GM18519 (cell line): ENCODE measurements at regions not wholly inside any gene's neighbourhood (a gene's known extent, or its start where the extent isn't known, plus 50 kb on each side); places are given as distances from the start of the nearest gene placed in this dataset.
"Not testable (repeated sequence)": the region's sequence is repeated elsewhere in the genome, so short reads cannot be mapped to it uniquely, and the experiment has no call there.

Source experiments
- ATAC-seq: cut with Tn5 transposase; IDR thresholded peaks from one replicate; pipeline ENCODE4 v1.9.1; 2021; ENCODE audit warnings: mild to moderate bottlenecking, moderate library complexity; ENCODE audit not compliant: unreplicated experiment, low FRiP score

DNA sequence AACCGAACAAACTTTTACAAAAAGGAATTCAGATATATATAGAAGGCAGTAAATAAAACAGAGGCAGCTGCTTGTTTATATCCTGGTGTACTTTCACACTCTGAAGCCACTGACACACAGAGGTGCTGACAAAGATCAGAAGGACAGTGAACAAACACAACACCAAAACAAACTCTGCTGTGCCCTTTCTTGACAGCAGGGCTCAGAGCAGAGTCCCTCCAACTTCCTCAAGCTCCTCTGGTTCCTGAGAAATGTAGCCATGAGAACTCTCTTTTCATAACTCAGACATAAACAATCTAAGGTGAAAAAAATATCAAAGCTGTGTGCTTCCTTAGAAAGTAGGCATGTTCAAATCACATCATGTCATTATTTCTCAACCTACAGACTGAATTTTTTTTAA is 1052.8 kb upstream of the SPRY2 start:
- no peak for ATAC-seq

DNA sequence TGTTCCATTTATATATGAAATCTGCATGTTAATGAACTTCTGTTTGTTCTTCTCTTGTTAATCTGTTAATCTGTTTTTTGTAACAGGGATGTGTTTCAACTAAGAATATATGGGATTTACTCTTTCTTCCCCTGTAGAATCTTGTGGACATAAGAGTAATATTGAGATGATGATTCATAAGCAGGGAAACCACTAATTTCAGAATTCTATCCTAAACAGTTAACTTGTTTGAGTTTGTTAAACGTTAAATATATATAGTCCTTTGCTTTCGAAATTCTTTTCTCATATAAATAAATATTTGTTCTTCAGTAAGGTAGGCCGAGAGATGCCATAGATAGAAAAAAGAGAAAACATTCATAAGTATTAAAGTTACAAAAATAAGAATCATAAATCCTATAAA is 1052.2 kb upstream of the SPRY2 start:
- no peak for ATAC-seq

DNA sequence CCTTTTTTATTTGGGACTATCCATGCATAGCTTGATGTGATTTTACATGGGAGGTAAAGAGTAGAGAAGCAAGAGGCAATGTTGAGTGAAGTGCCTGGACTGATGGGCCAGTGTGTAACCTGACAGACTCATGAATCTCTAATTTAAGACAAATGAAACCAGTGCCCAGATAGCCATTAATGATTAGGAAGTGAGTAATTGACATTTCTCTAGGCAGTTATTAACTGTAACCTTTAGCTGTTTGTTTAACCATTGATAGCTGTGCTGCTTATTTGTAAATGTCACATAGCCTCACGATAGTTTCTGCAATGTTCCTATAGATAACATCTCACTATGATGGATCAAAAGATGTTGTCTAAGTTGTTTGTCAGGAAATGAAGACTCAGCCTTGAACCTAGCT is 1047.5 kb upstream of the SPRY2 start:
- no peak for ATAC-seq

DNA sequence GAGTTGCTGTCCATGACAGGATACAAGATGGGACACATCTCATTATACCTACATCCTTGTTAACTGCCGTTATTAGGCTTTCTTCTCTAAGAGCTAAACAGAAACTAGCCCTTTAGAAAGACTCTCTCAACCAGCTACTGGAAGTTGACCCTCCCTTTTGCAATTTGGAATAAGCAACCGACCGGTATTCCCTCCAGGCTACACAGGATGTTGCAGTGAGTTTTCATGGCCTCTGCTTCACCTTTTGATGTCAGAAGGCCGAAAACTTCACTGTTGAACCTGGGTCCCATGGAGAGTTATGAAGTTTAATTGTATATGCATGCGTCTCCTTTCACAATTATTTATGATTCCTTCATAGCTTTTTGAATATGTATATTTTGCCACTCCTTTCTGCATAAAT is 1042.5 kb upstream of the SPRY2 start:
- no peak for ATAC-seq

DNA sequence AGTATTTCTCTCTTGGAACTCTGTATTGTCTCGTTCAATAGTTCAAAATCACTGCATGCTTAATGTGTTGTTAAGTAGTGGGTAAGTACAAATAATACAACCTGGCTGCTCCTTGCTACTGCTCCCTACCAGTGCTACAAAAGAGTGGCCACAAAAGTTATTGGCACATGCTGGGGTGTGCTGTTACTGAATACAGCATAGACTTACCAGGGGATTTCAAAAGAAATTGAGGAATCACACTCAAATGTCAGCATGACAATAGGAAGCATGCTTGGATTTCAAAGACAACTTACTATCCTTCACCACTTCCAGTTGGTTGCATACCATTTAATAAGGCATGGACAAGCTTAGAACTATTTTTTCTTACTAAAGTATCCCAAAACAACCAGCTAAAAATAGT is 1041.3 kb upstream of the SPRY2 start:
- ATAC-seq: no peak

DNA sequence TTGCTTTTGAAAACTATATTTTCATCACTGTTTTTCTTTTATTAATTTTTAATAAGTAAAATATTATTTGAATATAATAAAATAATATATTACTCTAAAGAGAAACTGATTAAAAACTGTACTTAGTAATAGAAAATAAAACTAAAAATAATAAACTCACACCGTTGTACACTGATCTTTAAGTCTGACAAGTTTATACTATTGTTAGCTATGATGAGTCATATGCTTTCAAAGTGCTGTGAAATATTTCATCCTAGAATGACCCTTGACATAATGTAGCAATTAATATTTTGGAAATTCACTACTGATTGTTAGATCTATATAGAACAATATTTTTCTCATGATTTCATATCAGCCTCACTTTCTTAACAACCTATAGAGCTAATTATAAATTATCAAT is 1040.6 kb upstream of the SPRY2 start:
- ATAC-seq: no peak

DNA sequence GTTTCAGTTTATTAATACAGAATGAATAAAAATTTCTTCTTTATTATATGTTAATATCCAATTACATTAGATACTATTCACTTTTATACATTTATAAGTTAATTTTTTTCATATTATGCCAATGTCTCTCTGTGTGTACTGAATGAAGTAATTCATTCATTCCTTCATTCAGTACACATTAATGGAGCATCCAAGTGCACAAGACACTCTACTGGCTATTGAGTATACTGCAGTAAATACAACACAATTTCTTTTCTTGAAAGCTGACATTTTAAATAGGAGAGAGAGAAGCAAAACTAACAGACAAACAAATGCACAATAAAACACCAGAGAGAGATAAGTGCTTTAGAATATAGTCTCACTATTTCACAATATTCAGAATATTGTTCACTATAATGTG is 1038.3 kb upstream of the SPRY2 start:
- no peak for ATAC-seq

DNA sequence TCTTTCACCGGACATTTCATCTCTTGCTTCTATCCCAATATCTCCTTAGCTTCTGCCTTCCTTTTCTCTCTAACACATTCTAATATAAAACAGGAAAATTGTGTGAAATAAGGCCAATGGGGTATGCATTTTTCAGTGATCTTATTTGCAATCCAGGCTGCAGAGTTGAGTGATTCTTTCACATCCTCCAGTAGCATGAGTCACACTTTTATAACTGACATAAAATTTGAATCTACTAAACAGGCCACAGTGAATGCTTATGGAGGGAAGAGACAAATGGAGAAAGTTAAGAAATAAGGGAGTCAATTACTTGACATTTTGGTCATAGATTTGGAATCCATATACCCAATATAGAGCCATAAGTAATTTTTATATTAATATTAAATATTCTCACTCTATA is 1037.0 kb upstream of the SPRY2 start:
- no peak for ATAC-seq

DNA sequence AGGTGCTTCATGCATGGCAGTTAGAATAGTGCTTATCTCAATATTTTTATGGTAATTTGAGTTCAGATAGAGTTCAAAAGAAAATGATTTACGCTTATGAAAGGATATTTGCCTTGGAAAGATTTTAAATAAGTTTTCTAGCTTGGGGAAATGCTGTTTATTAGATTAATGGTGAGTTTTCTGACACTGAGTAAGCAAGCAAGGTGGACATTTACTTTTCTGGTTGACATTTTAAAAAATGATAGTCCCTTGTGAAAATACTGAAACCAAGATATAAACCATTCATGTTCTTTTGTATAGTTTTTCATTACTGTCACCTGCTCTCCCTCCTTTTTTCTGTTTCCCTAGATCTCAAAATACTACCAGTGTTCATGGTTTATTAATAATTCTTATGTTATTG is 1034.8 kb upstream of the SPRY2 start:
- ATAC-seq: no peak

DNA sequence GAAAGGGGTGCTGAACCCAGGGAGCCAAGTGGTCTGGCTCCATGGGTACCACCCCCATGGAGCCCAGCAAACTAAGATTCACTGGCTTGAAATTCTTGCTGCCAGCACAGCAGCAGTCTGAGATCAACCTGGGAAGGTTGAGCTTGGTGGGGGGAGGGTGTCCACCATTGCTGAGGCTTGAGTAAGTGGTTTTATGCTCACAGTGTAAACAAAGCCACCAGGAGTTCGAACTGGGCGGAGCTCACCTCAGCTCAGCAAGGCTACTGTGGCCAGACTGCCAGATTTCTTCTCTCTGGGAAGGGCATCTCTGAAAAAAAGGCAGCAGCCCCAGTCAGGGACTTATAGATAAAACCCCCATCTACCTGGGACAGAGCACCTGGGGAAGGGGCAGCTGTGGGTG is 1021.8 kb upstream of the SPRY2 start:
- ATAC-seq: not testable (repeated sequence)

DNA sequence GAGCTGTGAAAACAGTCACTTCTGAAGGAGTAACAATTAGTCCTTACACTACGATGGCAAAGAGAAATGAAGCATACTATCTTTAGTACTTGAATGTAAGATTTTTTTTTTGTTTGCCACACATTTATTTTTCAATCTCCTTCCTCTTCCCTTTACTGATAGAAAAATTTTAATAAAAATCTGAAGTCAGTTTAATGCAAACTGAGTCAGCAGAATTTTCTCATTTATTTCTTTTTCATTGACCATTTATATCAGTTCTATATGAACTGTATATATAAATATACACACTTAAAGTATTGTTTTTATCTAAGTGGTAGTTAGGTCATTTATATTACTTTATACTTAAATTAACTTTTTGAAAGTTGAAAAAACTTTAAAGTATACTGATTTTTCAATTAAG is 1009.1 kb upstream of the SPRY2 start:
- no peak for ATAC-seq

DNA sequence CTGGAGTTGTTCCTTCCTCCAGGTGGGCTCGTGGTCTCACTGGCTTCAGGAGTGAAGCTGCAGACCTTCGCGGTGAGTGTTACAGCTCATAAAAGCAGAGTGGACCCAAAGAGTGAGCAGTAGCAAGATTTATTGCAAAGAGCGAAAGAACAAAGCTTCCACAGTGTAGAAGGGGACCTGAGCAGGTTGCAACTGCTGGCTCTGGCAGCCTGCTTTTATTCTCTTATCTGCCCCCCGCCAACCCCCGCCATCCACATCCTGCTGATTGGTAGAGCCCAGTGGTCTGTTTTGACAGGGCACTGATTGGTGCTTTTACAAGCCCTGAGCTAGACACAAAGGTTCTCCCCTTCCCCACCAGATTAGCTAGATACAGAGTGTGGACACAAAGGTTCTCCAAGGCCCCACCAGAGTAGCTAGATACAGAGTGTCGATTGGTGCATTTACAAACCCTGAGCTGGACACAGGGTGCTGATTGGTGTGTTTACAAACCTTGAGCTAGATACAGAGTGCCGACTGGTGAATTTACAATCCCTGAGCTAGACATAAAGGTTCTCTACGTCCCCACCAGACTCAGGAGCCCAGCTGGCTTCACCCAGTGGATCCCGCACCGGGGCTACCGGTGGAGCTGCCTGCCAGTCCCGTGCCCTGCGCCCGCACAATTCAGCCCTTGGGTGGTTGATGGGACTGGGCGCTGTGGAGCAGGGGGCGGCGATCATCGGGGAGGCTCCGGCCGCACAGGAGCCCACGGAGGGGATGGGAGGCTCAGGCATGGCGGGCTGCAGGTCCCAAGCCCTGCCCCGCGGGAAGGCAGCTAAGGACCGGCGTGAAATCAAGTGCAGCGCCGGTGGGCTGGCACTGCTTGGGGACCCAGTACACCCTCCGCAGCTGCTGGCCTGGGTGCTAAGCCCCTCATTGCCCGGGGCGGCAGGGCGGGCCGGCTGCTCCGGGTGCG is 999.5 kb upstream of the SPRY2 start:
- not testable (repeated sequence) for ATAC-seq

DNA sequence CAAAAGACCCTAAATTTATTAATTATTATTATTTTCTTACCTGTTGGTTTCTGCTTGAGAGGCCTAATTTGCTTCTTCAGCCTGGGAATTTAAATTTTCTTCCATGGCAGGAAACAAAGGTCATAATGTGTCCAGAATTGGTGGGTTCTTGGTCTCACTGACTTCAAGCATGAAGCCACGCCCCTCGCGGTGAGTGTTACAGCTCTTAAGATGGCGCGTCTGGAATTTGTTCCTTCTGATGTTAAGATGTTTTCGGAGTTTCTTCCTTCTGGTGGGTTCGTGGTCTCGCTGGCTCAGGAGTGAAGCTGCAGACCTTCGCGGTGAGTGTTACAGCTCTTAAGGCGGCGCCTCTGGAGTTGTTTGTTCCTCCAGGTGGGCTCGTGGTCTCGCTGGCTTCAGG is 998.7 kb upstream of the SPRY2 start:
- not testable (repeated sequence) for ATAC-seq

DNA sequence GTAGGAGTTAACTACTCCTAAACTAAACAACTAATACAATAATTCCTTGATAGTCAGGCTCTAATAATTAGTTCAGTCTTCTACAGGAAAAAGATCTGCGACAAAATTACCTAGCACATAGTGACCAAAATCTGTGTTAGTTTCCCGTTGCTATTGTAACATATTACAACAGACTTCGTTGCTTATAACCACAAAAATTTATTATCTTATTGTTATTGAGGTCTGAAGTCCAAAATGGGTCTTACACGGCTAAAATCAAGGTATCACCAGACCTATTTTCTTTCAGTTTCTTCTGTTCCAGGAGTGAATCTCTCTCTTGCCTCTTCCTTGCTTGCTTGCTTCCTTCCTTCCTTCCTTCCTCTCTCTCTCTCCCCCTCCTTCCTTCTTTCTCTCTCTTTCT is 993.6 kb upstream of the SPRY2 start:
- ATAC-seq: no peak

DNA sequence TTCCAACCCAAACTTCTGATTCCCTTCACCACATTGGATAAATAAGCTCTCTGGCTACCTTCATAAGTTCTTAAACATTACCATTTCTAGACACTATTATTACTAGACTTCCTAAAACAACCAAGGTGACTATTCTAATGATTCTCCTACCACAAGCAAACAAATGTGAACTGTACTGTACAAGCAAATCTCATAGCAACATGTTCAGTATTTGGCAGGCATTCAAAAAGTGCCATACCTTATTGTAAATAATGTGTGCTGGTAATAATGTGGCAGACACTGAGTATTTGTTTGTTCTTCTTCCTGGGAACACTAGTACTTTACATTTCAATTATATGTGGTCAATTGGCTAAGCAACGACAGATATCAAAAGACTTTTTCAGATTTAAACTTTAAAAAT is 986.0 kb upstream of the SPRY2 start:
- ATAC-seq: no peak

DNA sequence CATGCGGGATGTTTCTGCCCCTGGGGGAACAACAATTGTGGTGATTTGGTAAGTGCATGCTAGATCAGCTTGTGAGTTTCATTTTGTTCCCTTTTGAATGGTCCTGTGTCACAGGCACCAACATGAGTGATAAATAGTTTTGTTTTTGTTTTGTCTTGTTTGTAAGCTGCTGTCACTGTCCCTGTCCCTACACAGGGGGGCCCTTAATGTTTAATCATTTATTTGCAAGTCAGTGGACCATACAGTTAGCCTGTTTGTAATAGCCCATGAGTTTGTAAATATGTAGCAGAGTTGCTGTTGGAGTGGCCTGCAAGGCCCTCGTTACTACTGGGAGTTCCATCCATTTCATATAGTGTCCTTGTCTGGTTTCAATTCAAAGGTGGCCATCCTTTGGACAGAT is 979.6 kb upstream of the SPRY2 start:
- ATAC-seq: no peak

DNA sequence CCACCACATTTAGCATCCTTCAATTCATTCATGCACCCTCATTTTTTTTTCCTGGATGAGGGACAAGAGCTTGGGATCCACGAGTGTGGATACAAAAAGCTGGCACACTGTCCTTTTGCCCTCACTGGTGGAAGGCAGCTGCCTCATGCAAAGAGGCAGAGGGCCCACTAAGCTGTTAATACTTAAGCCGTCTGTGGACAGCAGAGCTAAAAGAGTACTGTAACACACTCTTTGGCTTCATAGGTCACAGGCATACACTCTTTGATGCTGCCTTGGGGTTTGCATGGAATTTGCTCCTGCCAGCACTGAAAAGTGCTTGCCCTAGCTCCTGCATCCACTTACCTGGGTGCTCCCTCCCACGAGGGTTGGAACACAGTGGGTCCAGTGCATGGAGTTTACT is 978.4 kb upstream of the SPRY2 start:
- no peak for ATAC-seq

DNA sequence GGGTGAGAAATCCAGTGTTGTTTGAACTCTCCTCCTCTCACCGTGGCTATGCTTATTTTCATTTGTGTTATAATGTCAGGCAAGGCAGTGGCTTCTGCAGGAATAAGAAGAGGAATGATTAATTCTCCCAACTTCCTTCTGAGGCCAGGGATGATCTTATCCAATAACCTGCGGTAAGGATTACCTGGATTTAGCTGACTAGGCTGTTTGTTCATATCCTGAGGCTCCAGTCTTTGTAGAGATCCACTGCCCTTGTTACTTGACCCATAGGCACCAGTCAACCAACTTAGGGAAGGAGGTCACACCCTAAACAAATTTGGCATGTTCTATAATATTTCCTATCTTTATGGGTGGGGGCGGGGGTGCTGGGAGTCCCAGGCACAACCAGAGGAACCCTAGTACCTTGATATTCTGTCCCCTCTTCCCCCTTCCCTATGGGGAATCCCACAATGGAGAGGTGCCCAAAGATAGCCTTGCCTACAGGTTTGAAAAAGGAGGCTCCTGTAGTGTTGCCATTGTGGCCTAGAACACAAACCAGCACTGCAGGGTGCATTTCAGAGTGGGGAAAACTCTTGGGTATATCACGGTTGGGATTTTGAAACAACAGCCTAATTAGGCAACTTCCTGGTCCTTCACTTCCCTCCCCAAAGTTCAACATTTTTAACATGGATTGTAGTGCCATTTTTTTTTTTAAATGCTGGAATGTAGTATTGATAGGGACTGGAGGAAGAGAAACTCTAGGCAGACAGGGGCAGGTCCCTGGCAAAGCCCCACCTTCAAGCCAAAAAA is 977.5 kb upstream of the SPRY2 start:
- ATAC-seq: no peak

DNA sequence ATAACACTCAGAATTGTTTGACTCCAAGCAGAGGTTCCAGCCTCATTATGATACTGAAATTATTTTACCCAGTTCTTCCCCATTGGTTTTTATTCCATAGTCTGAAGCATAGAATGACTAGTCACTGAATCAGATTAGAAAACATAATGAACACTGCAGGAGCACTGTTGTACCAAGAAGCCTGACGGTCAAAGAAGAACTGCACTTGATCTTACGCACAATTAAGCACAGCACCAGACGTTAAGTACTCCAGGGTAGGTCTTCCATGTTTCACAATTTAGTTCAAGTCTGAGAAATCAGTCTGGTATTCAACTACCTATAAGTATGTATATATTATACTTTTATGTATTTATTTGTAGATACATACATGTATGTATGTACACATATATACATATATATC is 973.5 kb upstream of the SPRY2 start:
- no peak for ATAC-seq

DNA sequence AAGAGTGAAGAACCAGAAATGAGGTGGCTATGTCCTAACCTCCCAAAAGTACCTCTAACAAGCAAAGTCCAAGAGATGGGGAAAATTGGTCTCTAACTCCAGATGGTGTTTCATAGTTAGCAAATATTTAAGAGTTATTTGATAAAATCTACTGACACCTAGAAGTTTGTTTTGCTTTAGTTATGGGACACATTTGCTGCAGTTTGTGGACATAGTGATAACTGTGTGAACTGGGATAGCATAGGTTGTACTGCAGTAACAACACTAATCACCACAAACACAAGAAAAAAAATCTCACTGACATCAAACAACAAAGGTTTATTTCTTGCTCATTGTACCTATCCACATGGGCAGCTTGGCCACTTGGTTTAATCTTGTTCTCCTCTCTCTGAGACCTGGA is 965.0 kb upstream of the SPRY2 start:
- ATAC-seq: no peak

DNA sequence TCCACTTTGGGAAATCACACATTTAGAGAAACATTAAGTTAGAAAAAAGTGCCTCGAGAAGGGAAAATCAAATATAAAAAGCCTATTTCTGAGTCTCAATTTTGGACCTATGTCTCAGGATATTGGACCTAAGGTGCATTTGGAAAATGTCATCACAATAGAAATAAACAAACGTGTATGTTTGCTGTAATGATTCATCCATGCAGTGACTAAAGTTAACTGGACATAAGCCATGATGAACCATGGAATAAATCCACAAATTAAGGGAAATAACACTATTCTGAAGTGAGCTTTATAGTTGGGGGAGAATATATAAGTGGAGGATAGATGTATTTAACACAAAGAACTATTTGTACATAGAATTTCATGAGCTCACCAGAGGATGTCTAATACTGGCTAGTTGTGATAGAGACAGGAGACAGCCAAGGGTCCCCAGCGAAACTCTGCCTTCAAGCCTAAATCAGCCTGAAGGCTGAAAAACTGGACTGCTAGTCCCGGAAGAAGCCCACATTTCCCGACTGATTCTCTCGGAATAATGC is 963.3 kb upstream of the SPRY2 start:
- no peak for ATAC-seq

DNA sequence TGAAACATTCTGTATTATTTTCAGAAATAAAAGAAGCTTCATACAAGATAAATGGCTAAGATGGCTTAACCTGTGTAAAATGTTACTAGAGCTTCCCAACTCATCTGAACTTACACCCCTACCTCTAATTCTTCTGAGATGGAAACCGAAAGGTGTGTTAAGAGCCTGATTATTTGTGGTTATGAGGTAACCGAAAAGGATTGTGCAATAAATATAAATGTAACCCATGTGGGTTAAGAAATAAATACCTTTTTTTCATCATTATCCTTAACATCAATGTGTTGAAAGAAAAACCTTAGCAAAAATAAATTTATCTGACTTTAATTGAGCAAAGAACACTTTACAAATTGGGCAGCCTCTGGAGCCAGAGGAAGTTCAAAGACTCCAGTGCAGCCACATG is 961.8 kb upstream of the SPRY2 start:
- no peak for ATAC-seq
